Mesothelial cell of epicardium (in vitro differentiated cells): ENCODE measurements at regions not wholly inside any gene's neighbourhood (a gene's known extent, or its start where the extent isn't known, plus 50 kb on each side); places are given as distances from the start of the nearest gene placed in this dataset.

Experiments used
- DNase-seq, 2 experiments: peaks; one replicate each; pipeline ENCODE4 v3.0.0; 2021; ENCODE audit warnings: low spot score in 2 of 2; ENCODE audit not compliant: unreplicated experiment in 2 of 2
- H3K27ac Mint-ChIP-seq: 2 replicates; pipeline ENCODE4 v1.8.0; 2021; ENCODE audit warnings: mixed read lengths
- H3K27me3 Mint-ChIP-seq: 2 replicates; pipeline ENCODE4 v1.8.0; 2021; ENCODE audit warnings: low read depth, mixed read lengths
- H3K36me3 Mint-ChIP-seq: 2 replicates; pipeline ENCODE4 v1.8.0; 2021; ENCODE audit warnings: mixed read lengths
- H3K4me1 Mint-ChIP-seq: 2 replicates; pipeline ENCODE4 v1.8.0; 2021; ENCODE audit warnings: mixed read lengths
- H3K4me3 Mint-ChIP-seq: 2 replicates; pipeline ENCODE4 v1.8.0; 2021; ENCODE audit warnings: mild to moderate bottlenecking, moderate library complexity, mixed read lengths
- H3K9me3 Mint-ChIP-seq: 2 replicates; pipeline ENCODE4 v1.8.0; 2021; ENCODE audit warnings: mixed read lengths
- CTCF ChIP-seq: fragments of 200-600 bp; sonication (generic); IDR thresholded peaks from one replicate; pipeline ENCODE4 v1.5.0; 2021; ENCODE audit warnings: antibody characterized with exemption; ENCODE audit not compliant: unreplicated experiment

- H3K4me3 Mint-ChIP-seq, result no peak overlapping the region
- H3K4me1 Mint-ChIP-seq, result peaks cover 37% of the 10 kb centered on the region
- no peaks in the 10 kb centered on the region for H3K9me3 Mint-ChIP-seq
- no peak overlapping the region for H3K27ac Mint-ChIP-seq
- no peak for DNase-seq
- no peaks in the 10 kb centered on the region for H3K36me3 Mint-ChIP-seq
- H3K27me3 Mint-ChIP-seq, result peaks cover 100% of the 10 kb centered on the region
- no peak for TF ChIP-seq CTCF
Observed at GRCh38 chr6:41409489-41409888, 74.1 kb downstream of the NCR2 start.

- no peaks in the 10 kb centered on the region for H3K36me3 Mint-ChIP-seq
- H3K4me3 Mint-ChIP-seq, result no peak overlapping the region
- H3K4me1 Mint-ChIP-seq, result peaks cover 37% of the 10 kb centered on the region
- DNase-seq, result no peak
- TF ChIP-seq CTCF, result no peak
- no peak overlapping the region for H3K27ac Mint-ChIP-seq
- H3K9me3 Mint-ChIP-seq, result no peaks in the 10 kb centered on the region
- peaks cover 100% of the 10 kb centered on the region for H3K27me3 Mint-ChIP-seq
Observed at GRCh38 chr6:41411961-41412360, 76.6 kb downstream of the NCR2 start.

GRCh38 chr6:41413250-41413649, 77.8 kb downstream of the NCR2 start:
- H3K4me1 Mint-ChIP-seq, result peaks cover 32% of the 10 kb centered on the region
- no peak overlapping the region for H3K27ac Mint-ChIP-seq
- no peak overlapping the region for H3K4me3 Mint-ChIP-seq
- no peaks in the 10 kb centered on the region for H3K36me3 Mint-ChIP-seq
- no peak for TF ChIP-seq CTCF
- H3K9me3 Mint-ChIP-seq, result no peaks in the 10 kb centered on the region
- peaks cover 100% of the 10 kb centered on the region for H3K27me3 Mint-ChIP-seq
- no peak for DNase-seq

GRCh38 chr6:41416501-41416837, 81.1 kb downstream of the NCR2 start:
- no peak for TF ChIP-seq CTCF
- Mint-ChIP-seq H3K27me3 (peaks cover 76% of the 10 kb centered on the region), H3K9me3 (no peaks in the 10 kb centered on the region), H3K27ac (peak overlapping the region; percentile 24), H3K36me3 (no peaks in the 10 kb centered on the region), H3K4me1 (peaks cover 37% of the 10 kb centered on the region), H3K4me3 (no peak overlapping the region)
- no peak for DNase-seq

GRCh38 chr6:41418741-41419140, 83.3 kb downstream of the NCR2 start:
- Mint-ChIP-seq H3K27ac (no peak overlapping the region), H3K4me1 (peaks cover 55% of the 10 kb centered on the region), H3K4me3 (no peak overlapping the region), H3K27me3 (peaks cover 54% of the 10 kb centered on the region), H3K36me3 (no peaks in the 10 kb centered on the region), H3K9me3 (no peaks in the 10 kb centered on the region)
- no peak for DNase-seq
- TF ChIP-seq CTCF, result no peak

GRCh38 chr6:41419385-41419784, 84.0 kb downstream of the NCR2 start:
- Mint-ChIP-seq H3K9me3 (no peaks in the 10 kb centered on the region), H3K27me3 (peaks cover 47% of the 10 kb centered on the region), H3K4me1 (peaks cover 55% of the 10 kb centered on the region), H3K27ac (no peak overlapping the region), H3K4me3 (no peak overlapping the region), H3K36me3 (no peaks in the 10 kb centered on the region)
- DNase-seq, result no peak
- TF ChIP-seq CTCF, result no peak
